ENCODE measurements at regions not wholly inside any gene's neighbourhood (a gene's known extent, or its start where the extent isn't known, plus 50 kb on each side); places are given as distances from the start of the nearest gene placed in this dataset.
"Not testable (repeated sequence)": the region's sequence is repeated elsewhere in the genome, so short reads cannot be mapped to it uniquely, and the experiment has no call there.

- no peak for DNase-seq
Observed at GRCh38 chr16:88323546-88324330, 59.0 kb upstream of the ZNF469 start.

- no peak for DNase-seq
Observed at GRCh38 chr16:88325087-88325750, 57.5 kb upstream of the ZNF469 start.

- DNase-seq = no peak
Observed at GRCh38 chr16:88325976-88326375, 56.8 kb upstream of the ZNF469 start.

GRCh38 chr16:88326611-88327485 is 55.9 kb upstream of the ZNF469 start:
- DNase-seq = no peak

GRCh38 chr16:88327561-88328312 is 55.0 kb upstream of the ZNF469 start:
- no peak for DNase-seq

- DNase-seq = no peak
Observed at GRCh38 chr16:88328313-88328980, 54.3 kb upstream of the ZNF469 start.

- DNase-seq = no peak
Observed at GRCh38 chr16:88329726-88330700, 52.7 kb upstream of the ZNF469 start.

GRCh38 chr16:88330971-88331890 is 51.5 kb upstream of the ZNF469 start:
- DNase-seq = no peak

- peak; percentile 78 for DNase-seq
Observed at GRCh38 chr16:88331989-88332920, 50.5 kb upstream of the ZNF469 start.

- not testable (repeated sequence) for DNase-seq
Observed at GRCh38 chr16:88332921-88333825, 49.6 kb upstream of the ZNF469 start.
